Heart left ventricle (tissue), 16 donors: ENCODE measurements at regions not wholly inside any gene's neighbourhood (a gene's known extent, or its start where the extent isn't known, plus 50 kb on each side); places are given as distances from the start of the nearest gene placed in this dataset.

Source experiments
- ATAC-seq, 4 donors: fragments of 200-7000 bp; cut with Tn5 transposase; one replicate each; pipeline ENCODE4 v1.9.1; 2020 to 2022; ENCODE audit warnings: moderate library complexity in 4 of 4, mild to moderate bottlenecking in 3 of 4, moderate number of reproducible peaks in 1 of 4
- DNase-seq, 5 donors: peaks; one replicate each; pipeline ENCODE4 v3.0.0-alpha.2; 2020
- H3K27ac ChIP-seq, 12 donors: fragments of 200-600 bp; sonication (generic) in 4 of 12; one replicate each; pipeline versions ENCODE4 v1.5.0 to v1.8.0; 2016 to 2022; ENCODE audit warnings: mild to moderate bottlenecking in 2 of 12
- H3K27me3 ChIP-seq, 9 donors: fragments of 200-600 bp; sonication (generic) in 2 of 9; one replicate each; pipeline versions ENCODE4 v1.5.1 to v1.8.0; 2016 to 2022; ENCODE audit warnings: mild to moderate bottlenecking in 3 of 9
- H3K36me3 ChIP-seq, 9 donors: fragments of 200-600 bp; sonication (generic) in 2 of 9; one replicate each; pipeline versions ENCODE4 v1.5.0 to v1.8.0; 2018 to 2022; ENCODE audit warnings: mild to moderate bottlenecking in 2 of 9
- H3K4me1 ChIP-seq, 12 donors: fragments of 200-600 bp; sonication (generic) in 4 of 12; one replicate each; pipeline versions ENCODE4 v1.5.0 to v1.8.0; 2016 to 2022; ENCODE audit warnings: mild to moderate bottlenecking in 3 of 12
- H3K4me3 ChIP-seq, 12 donors: fragments of 200-600 bp; sonication (generic) in 4 of 12; one replicate each; pipeline versions ENCODE4 v1.5.0 to v1.8.0; 2017 to 2022; ENCODE audit warnings: mild to moderate bottlenecking in 9 of 12, moderate library complexity in 4 of 12
- H3K9me3 ChIP-seq, 12 donors: fragments of 200-600 bp; sonication (generic) in 4 of 12; one replicate each; pipeline versions ENCODE4 v1.5.0 to v1.8.0; 2016 to 2022; ENCODE audit warnings: mild to moderate bottlenecking in 1 of 12
- POLR2A ChIP-seq, 2 donors: fragments of 450-650 bp; IDR thresholded peaks; one replicate each; pipeline ENCODE4 v1.6.1; 2017; ENCODE audit warnings: antibody characterized with exemption in 2 of 2, mild to moderate bottlenecking in 2 of 2, moderate library complexity in 2 of 2
- WGBS, 4 donors: extraction: QIAGEN DNeasy Blood & Tissue Kit in 2 of 4; methylation state at CpG; one replicate each; pipeline versions ENCODE4 v1.1.5 to v1.1.7; 2013 to 2018; 5-methylcytosine and 5-hydroxymethylcytosine counted together
- intact Hi-C, 10 donors: fragments of 100-400 bp; cut with DNase I; formaldehyde crosslinking; loops; one replicate each; pipeline versions ENCODE4 v1.11.1 to v1.14.2; 2022
- TF ChIP-seq, protein P1 (sequence below), 12 donors: fragments of 200-600 bp; sonication (generic) in 4 of 12; IDR thresholded peaks; one replicate each; pipeline versions ENCODE4 v1.5.0 to v1.8.0; 2018 to 2022; ENCODE audit warnings: antibody characterized with exemption in 12 of 12, mild to moderate bottlenecking in 5 of 12
- donor health status: ischemic (EF 13 %, LVEDD 7.1; RV severe dilation, severe dysfunction).
- donor health status: healthy with polysubstance abuse.
- donor health status: DM: no; HTN: yes; CAD: no.
- donor health status: DM: no; HTN: no; CAD: no.
- donor health status: ischemic (EF 25% LVEDD 6.9; RV normal size, moderate dysfunction).
- donor health status: ischemic (EF 25% LVEDD 5.7; RV mildly dilated, moderate dysfunction).
- donor health status: healthy.
- donor health status: DM: yes; HTN: yes; CAD: no.
- donor health status: ischemic (EF 35%, LVEDD 5.7; RV mildly dilated, moderate dysfunction).
- donor health status: nonischemic (EF 11% LVEDD 7.7; RV severe dilation, severe dysfunction).
- donor health status: DM: yes; HTN: yes; CAD: no.
- donor health status: PGD.
- donor health status: ischemic (EF 29% LVEDD 5.4; RV normal size, mild dysfunction).
- donor health status: nonischemic (EF 23%, LVEDD 6.1; RV moderate dilation, normal function).

DNA sequence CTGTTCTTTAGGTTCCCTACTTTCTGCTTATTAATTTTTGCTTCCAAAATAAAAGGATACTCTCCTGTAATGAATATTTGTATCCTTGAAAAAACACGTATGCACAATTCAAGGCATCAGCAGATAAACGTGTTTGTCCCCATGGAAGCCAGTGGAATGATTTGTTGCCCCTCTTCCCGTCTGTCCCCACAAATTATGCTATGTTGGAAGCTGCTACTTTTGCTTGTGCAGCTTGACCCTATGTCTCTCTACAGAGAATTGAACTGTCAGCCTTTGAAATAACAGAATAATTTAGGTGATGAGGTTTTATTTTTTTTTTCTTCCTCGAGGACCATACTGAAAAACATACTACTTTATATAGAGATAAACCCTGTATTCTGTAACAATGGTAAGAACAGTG, 401.5 kb upstream of the GOLIM4 start:
- Histone ChIP-seq H3K4me3 (no peak overlapping the region), H3K27ac (no peak overlapping the region), H3K9me3 (no peaks in the 10 kb centered on the region), H3K27me3 (no peaks in the 10 kb centered on the region), H3K4me1 (no peaks in the 10 kb centered on the region), H3K36me3 (no peaks in the 10 kb centered on the region)
- ATAC-seq, result no peak
- TF ChIP-seq, protein P1, sequence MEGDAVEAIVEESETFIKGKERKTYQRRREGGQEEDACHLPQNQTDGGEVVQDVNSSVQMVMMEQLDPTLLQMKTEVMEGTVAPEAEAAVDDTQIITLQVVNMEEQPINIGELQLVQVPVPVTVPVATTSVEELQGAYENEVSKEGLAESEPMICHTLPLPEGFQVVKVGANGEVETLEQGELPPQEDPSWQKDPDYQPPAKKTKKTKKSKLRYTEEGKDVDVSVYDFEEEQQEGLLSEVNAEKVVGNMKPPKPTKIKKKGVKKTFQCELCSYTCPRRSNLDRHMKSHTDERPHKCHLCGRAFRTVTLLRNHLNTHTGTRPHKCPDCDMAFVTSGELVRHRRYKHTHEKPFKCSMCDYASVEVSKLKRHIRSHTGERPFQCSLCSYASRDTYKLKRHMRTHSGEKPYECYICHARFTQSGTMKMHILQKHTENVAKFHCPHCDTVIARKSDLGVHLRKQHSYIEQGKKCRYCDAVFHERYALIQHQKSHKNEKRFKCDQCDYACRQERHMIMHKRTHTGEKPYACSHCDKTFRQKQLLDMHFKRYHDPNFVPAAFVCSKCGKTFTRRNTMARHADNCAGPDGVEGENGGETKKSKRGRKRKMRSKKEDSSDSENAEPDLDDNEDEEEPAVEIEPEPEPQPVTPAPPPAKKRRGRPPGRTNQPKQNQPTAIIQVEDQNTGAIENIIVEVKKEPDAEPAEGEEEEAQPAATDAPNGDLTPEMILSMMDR (IDR thresholded peaks at IDR 0.05), result no peak
- TF ChIP-seq POLR2A (IDR thresholded peaks at IDR 0.05), result no peak
- no peak for DNase-seq
- WGBS, 4 donors, result 70 to 80% (median 71%) methylated on average over 4 of the region's 4 CpGs
- intact Hi-C loops, result no loop called here

DNA sequence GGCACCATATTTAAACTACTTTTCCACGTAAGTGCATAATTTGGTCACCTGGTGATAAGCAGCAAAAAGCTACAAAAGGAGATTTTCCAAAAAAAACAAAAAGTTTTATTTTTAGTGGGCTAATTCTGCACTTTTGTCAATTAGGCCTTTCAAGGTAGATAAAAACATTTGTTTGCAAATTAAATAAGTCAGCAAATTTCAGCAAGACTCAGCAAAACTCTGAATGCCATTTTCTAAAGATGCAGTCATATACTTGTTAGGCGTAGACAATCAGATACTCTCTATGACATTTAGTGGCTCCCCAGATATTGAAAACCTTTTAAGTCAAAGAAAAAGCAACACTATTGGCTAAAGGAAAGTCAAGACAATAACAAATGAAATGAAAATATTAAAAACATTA, 400.2 kb upstream of the GOLIM4 start:
- no peak for TF ChIP-seq POLR2A (IDR thresholded peaks at IDR 0.05)
- TF ChIP-seq, protein P1 (IDR thresholded peaks at IDR 0.05), result no peak
- no peaks in the 10 kb centered on the region for H3K27me3 ChIP-seq
- ATAC-seq (no peak), DNase-seq (no peak)
- H3K4me3 ChIP-seq, result no peak overlapping the region
- WGBS, 4 donors, result 87 to 97% (median 91%) methylated on average over 2 of the region's 2 CpGs
- H3K27ac ChIP-seq, result no peak overlapping the region
- H3K4me1 ChIP-seq, result no peaks in the 10 kb centered on the region
- H3K36me3 ChIP-seq, result no peaks in the 10 kb centered on the region
- H3K9me3 ChIP-seq, result no peaks in the 10 kb centered on the region
- intact Hi-C loops, result no loop called here

DNA sequence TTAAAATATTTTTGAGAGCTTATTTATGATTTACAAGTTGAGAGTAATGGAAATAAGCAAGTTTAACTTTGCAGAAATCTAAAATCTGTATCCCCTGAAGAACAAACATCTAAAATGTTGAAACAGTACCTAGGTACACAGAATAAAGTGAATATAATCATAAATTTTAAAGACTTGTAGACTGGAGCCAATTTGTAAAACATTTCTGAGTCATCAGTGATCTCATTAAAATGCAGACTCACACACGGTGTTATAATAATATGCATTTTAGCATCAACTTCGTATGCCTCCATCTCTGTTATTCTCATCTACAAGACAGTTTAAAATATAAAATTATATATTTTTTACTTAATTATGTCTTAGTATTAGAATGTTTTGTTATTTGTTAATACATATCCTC, 399.5 kb upstream of the GOLIM4 start:
- intact Hi-C loops, result no loop called here
- TF ChIP-seq, protein P1 (IDR thresholded peaks at IDR 0.05), result no peak
- TF ChIP-seq POLR2A (IDR thresholded peaks at IDR 0.05), result no peak
- WGBS, 4 donors, result 74 to 87% (median 82%) methylated on average over 2 of the region's 2 CpGs
- H3K36me3 ChIP-seq, result no peaks in the 10 kb centered on the region
- no peaks in the 10 kb centered on the region for H3K9me3 ChIP-seq
- ATAC-seq, result no peak
- H3K27me3 ChIP-seq, result no peaks in the 10 kb centered on the region
- H3K4me1 ChIP-seq, result no peaks in the 10 kb centered on the region
- DNase-seq, result no peak
- H3K27ac ChIP-seq, result no peak overlapping the region
- no peak overlapping the region for H3K4me3 ChIP-seq

DNA sequence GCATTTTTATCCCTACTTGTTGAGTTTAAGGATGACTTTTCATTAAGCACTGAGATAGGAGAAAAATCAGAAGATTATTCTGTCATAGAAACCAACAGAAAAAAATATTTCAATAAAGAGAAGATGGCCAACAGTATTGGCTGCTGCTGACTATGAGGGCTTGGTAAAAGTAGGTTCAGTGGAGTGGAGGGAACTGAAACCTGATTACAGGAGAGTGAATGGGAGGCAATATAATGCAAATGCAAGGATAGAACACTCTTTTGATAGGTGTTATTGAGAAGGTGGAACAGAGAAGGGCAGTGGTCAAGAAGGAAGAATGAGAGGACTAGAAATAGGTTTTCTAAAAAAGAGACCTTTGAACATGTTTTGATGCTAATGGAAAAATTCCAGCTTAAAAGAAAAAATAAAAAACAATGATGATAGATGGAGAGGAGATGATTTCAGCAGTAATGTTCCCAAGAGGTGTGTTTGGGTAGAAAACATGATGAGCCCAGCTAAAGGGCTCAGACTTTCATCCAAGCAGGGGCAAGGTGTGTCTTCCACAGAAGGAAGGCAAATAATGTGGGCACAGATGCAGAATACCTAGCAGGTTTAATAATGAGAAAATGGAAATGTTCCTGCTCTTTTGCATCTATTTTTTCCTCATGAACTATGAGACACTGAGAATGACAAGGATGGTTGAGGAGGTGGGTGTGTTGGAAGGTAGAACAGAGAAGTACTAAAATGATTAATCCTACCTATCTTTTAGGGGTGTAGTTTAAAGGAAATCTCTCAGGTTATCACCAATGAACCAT, 397.9 kb upstream of the GOLIM4 start:
- DNase-seq (no peak), ATAC-seq (no peak)
- no peaks in the 10 kb centered on the region for H3K9me3 ChIP-seq
- intact Hi-C loops, result no loop called here
- H3K27me3 ChIP-seq, result no peaks in the 10 kb centered on the region
- H3K4me1 ChIP-seq, result peaks cover 0 to 3% (median 0%) of the 10 kb centered on the region in 12 donors
- no peak overlapping the region for H3K4me3 ChIP-seq
- H3K36me3 ChIP-seq, result no peaks in the 10 kb centered on the region
- TF ChIP-seq, protein P1 (IDR thresholded peaks at IDR 0.05), result no peak
- TF ChIP-seq POLR2A (IDR thresholded peaks at IDR 0.05), result no peak
- no peak overlapping the region for H3K27ac ChIP-seq
